ENCODE measurements at regions not wholly inside any gene's neighbourhood (a gene's known extent, or its start where the extent isn't known, plus 50 kb on each side); places are given as distances from the start of the nearest gene placed in this dataset.
"Not testable (repeated sequence)": the region's sequence is repeated elsewhere in the genome, so short reads cannot be mapped to it uniquely, and the experiment has no call there.

- peaks cover 4% of the 10 kb centered on the region for H3K9me3 Mint-ChIP-seq
- H3K27me3 Mint-ChIP-seq: peaks cover 10% of the 10 kb centered on the region
- no peaks in the 10 kb centered on the region for H3K4me1 Mint-ChIP-seq
- no peak overlapping the region for H3K27ac Mint-ChIP-seq
- no peak overlapping the region for H3K4me3 Mint-ChIP-seq
- H3K36me3 Mint-ChIP-seq: no peaks in the 10 kb centered on the region
These were observed 55.5 kb downstream of the PRR15 start for GRCh38 chr7:29619111-29619510.

GRCh38 chr7:29619848-29620555 is 56.4 kb downstream of the PRR15 start:
- Mint-ChIP-seq H3K27ac (no peak overlapping the region), H3K4me3 (no peak overlapping the region), H3K4me1 (no peaks in the 10 kb centered on the region), H3K36me3 (no peaks in the 10 kb centered on the region), H3K27me3 (peaks cover 8% of the 10 kb centered on the region), H3K9me3 (no peaks in the 10 kb centered on the region)

DNA sequence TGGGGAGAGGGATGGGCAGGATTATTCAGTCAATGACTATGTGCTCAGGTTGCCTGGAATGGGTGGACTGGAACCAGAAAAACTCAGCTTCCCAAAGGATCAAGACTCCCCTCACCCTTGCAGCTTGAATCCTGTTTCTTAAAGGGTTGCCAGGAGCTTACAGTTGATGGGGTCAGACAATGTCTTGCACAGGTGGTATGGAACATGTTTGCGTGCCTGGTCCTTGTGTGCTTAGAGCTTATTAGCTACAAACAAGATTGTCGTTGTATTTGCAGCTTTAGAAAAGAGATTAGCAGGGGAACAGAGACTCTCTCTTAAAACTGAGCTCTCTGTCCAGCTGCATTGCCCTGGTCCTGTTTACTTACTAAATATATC is 56.9 kb downstream of the PRR15 start:
- H3K4me1 Mint-ChIP-seq: no peaks in the 10 kb centered on the region

GRCh38 chr7:29622335-29623265 is 59.0 kb downstream of the PRR15 start:
- Mint-ChIP-seq H3K27me3 (peaks cover 9% of the 10 kb centered on the region), H3K4me1 (no peaks in the 10 kb centered on the region), H3K9me3 (no peaks in the 10 kb centered on the region)

More for the DNA sequence above, 56.9 kb downstream of the PRR15 start:
- no peak overlapping the region for H3K4me3 Mint-ChIP-seq
- H3K27ac Mint-ChIP-seq: no peak overlapping the region
- no peaks in the 10 kb centered on the region for H3K9me3 Mint-ChIP-seq
- H3K27me3 Mint-ChIP-seq: peaks cover 11% of the 10 kb centered on the region
- H3K36me3 Mint-ChIP-seq: no peaks in the 10 kb centered on the region

DNA sequence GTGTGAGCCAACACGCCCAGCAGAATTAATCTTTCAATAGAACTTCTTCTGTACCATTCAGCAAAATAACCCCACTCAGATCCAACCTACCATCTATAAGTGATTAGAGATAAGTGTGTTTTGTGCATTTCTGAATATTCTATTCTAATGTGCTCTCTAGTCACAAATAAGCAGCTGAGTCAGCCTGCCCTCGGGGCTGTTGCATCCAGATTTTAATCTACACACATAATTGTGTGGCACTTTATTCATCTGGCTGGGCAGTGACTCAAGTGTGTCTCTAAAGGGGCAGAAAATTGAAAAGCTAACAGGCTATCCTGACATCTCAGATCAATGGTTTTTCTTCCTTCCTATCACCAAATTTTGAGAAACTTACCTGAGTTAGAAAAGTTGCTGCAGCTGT is 60.3 kb downstream of the PRR15 start:
- Mint-ChIP-seq H3K9me3 (no peaks in the 10 kb centered on the region), H3K27me3 (peaks cover 10% of the 10 kb centered on the region), H3K4me1 (no peaks in the 10 kb centered on the region), H3K36me3 (no peaks in the 10 kb centered on the region), H3K27ac (no peak overlapping the region), H3K4me3 (no peak overlapping the region)

More at GRCh38 chr7:29622335-29623265, 59.0 kb downstream of the PRR15 start:
- Mint-ChIP-seq H3K4me3 (no peak overlapping the region), H3K36me3 (no peaks in the 10 kb centered on the region), H3K27ac (no peak overlapping the region)

DNA sequence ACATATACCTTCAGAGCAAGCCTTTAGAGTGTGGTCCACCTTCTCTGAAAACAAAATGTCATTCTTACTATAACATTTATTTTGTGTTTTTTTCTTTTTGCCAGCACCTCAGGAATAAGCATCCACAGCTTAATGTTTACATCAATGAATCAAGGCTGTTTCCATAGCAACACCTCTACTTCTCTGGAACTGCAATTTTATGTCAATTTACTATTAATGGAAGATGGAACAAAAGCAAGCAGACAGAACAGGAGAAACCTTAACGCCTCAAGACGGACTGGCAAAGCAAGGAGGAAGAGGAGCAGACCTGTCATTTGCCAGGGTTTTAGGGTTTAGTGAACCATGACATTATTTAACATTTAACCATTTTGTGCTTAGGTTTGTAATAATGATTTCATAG is 63.1 kb downstream of the PRR15 start:
- H3K9me3 Mint-ChIP-seq: no peaks in the 10 kb centered on the region
- H3K4me1 Mint-ChIP-seq: no peaks in the 10 kb centered on the region
- no peak overlapping the region for H3K27ac Mint-ChIP-seq
- H3K4me3 Mint-ChIP-seq: no peak overlapping the region
- peaks cover 15% of the 10 kb centered on the region for H3K27me3 Mint-ChIP-seq
- no peaks in the 10 kb centered on the region for H3K36me3 Mint-ChIP-seq

GRCh38 chr7:29627631-29628030 is 64.0 kb downstream of the PRR15 start:
- no peaks in the 10 kb centered on the region for H3K4me1 Mint-ChIP-seq
- no peak overlapping the region for H3K4me3 Mint-ChIP-seq
- H3K9me3 Mint-ChIP-seq: no peaks in the 10 kb centered on the region
- H3K36me3 Mint-ChIP-seq: no peaks in the 10 kb centered on the region
- peaks cover 15% of the 10 kb centered on the region for H3K27me3 Mint-ChIP-seq
- no peak overlapping the region for H3K27ac Mint-ChIP-seq

DNA sequence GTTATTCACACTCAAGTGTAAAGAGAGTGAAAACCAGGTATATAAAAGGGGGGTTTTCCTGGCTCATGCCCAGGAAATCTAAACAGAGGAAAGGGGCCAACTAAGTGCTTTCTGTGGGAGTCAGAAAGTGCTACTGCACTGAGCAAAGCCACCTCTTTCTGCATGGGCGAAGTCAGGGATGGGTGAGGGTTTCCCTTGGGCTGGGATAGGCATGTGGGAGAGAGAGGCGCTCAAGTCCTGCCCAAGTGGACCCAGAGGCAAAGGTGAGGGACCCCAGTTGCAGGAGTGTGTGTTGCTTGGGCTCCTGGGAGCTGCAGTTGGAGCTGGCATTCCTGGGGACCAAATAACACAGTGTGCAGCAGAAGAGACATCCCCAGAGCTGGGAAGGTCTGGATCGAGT is 65.9 kb downstream of the PRR15 start:
- no peak overlapping the region for H3K4me3 Mint-ChIP-seq
- H3K4me1 Mint-ChIP-seq: no peaks in the 10 kb centered on the region
- H3K27me3 Mint-ChIP-seq: peaks cover 14% of the 10 kb centered on the region
- no peaks in the 10 kb centered on the region for H3K36me3 Mint-ChIP-seq
- H3K27ac Mint-ChIP-seq: no peak overlapping the region
- H3K9me3 Mint-ChIP-seq: no peaks in the 10 kb centered on the region

GRCh38 chr7:29635067-29636008 is 71.7 kb downstream of the PRR15 start:
- H3K36me3 Mint-ChIP-seq, H3K4me1 Mint-ChIP-seq, H3K27ac Mint-ChIP-seq, H3K9me3 Mint-ChIP-seq, H3K27me3 Mint-ChIP-seq, H3K4me3 Mint-ChIP-seq: not testable (repeated sequence)

GRCh38 chr7:29636009-29636351 is 72.3 kb downstream of the PRR15 start:
- H3K27me3 Mint-ChIP-seq: peaks cover 1% of the 10 kb centered on the region
- H3K36me3 Mint-ChIP-seq: no peaks in the 10 kb centered on the region
- no peaks in the 10 kb centered on the region for H3K4me1 Mint-ChIP-seq
- H3K27ac Mint-ChIP-seq: no peak overlapping the region
- no peak overlapping the region for H3K4me3 Mint-ChIP-seq
- no peaks in the 10 kb centered on the region for H3K9me3 Mint-ChIP-seq

DNA sequence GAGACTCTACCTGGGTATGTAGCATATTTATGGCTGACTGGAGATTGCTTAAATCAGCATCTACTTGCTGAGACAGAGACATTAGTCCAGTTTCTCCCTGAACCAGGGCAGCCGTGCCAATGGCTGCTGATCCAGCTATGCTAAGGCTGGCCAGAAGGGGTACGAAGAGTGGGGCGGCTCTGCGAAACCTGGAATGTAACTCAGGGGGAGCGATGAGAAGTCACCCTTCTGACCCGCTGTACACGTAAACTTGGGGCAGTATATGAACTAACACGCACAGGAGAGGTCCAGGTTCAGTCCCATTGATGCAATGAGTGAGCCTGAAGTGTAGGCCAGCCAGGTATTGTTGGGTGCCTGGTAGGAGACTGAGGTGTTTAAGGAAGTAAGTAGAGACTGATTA is 73.7 kb downstream of the PRR15 start:
- H3K27ac Mint-ChIP-seq: no peak overlapping the region
- peaks cover 1% of the 10 kb centered on the region for H3K27me3 Mint-ChIP-seq
- H3K9me3 Mint-ChIP-seq: no peaks in the 10 kb centered on the region
- H3K4me3 Mint-ChIP-seq: no peak overlapping the region
- no peaks in the 10 kb centered on the region for H3K36me3 Mint-ChIP-seq
- no peaks in the 10 kb centered on the region for H3K4me1 Mint-ChIP-seq

DNA sequence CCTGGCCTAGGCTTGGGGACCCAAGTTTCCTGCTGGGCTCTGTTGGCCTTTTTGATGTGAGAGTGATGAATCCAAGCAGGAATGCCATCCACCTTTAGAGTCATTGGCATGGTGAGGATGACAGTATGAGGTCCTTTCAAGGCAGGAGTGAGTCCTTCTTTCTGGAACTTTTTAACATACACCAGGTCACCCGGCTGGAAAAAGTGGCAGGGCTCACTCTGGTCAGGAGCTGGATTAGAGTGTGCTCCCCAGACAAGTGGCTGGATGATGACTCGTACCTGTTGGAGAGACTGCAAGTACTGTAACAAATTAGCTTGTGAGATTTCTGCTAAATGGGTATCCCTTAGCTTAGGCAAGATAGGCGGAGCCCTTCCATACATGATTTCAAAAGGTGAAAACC is 75.2 kb downstream of the PRR15 start:
- H3K27ac Mint-ChIP-seq: not testable (repeated sequence)

DNA sequence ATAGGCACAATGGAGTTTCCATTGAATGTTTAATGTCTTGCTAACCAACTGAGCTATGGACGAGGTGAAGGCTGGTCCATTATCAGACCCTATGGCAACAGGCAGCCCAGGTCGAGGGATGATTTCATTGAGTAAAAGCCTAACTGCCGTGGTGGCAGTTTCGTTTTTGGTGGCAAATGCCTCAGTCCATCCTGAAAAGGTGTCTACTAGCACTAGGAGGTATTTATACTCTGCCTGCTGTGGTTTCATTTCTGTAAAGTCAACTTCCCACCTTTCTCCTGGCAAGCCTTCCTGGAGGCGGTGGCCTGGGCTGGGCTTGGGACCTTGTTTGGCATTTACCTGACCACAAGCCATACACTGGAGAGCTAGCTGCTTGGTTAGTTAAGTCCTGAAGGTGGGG is 75.8 kb downstream of the PRR15 start:
- no peaks in the 10 kb centered on the region for H3K4me1 Mint-ChIP-seq
- no peak overlapping the region for H3K4me3 Mint-ChIP-seq
- H3K27me3 Mint-ChIP-seq: no peaks in the 10 kb centered on the region
- no peaks in the 10 kb centered on the region for H3K9me3 Mint-ChIP-seq
- H3K36me3 Mint-ChIP-seq: no peaks in the 10 kb centered on the region
- H3K27ac Mint-ChIP-seq: no peak overlapping the region

More for the DNA sequence above, 75.2 kb downstream of the PRR15 start:
- not testable (repeated sequence) for H3K27me3 Mint-ChIP-seq, H3K36me3 Mint-ChIP-seq, H3K4me1 Mint-ChIP-seq, H3K4me3 Mint-ChIP-seq, H3K9me3 Mint-ChIP-seq

- no peaks in the 10 kb centered on the region for H3K27me3 Mint-ChIP-seq
- no peaks in the 10 kb centered on the region for H3K4me1 Mint-ChIP-seq
- H3K36me3 Mint-ChIP-seq: no peaks in the 10 kb centered on the region
- no peak overlapping the region for H3K4me3 Mint-ChIP-seq
- H3K9me3 Mint-ChIP-seq: no peaks in the 10 kb centered on the region
- H3K27ac Mint-ChIP-seq: no peak overlapping the region
These were observed 76.4 kb downstream of the PRR15 start for GRCh38 chr7:29639886-29640595.

- no peaks in the 10 kb centered on the region for H3K4me1 Mint-ChIP-seq
- H3K27ac Mint-ChIP-seq: no peak overlapping the region
- H3K9me3 Mint-ChIP-seq: no peaks in the 10 kb centered on the region
- H3K36me3 Mint-ChIP-seq: no peaks in the 10 kb centered on the region
- H3K4me3 Mint-ChIP-seq: no peak overlapping the region
- H3K27me3 Mint-ChIP-seq: no peaks in the 10 kb centered on the region
These were observed 78.0 kb downstream of the PRR15 start for GRCh38 chr7:29641651-29642050.

All from activated naive CD4-positive, alpha-beta T cell treated with anti-CD3 and anti-CD28 coated beads, Interleukin-2, amount 50 U/mL, for 24 hours (primary cell).